ENCODE measurements at regions not wholly inside any gene's neighbourhood (a gene's known extent, or its start where the extent isn't known, plus 50 kb on each side); places are given as distances from the start of the nearest gene placed in this dataset.

DNA sequence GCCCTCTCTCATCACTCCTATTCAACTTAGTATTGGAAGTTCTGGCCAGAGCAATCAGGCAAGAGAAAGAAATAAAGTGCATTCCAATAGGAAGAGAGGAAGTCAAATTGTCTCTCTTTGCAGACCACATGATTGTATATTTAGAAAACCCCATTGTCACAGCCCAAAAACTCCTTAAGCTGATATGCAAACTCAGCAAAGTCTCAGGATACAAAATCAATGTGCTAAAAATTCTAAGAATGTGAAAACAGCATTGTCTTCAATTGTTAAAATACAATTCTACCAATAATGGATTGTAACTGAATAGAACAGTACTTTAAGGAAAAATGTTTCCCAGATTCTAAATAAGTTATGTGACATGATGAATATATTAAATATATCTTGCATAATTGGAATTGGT, 2269.2 kb upstream of the PCDH20 start:
- Histone ChIP-seq H4K20me1 (replicated peaks; ENCODE audit: insufficient read depth) (no peaks in the 10 kb centered on the region), H2AFZ (no peak overlapping the region), H3K9me2 (ENCODE audit: insufficient read depth) (peaks cover 12% of the 10 kb centered on the region), H3K27ac (ENCODE audit: low read depth) (no peak overlapping the region), H3F3A (replicated peaks; ENCODE audit: low read depth) (no peaks in the 10 kb centered on the region), H3K4me1 (ENCODE audit: insufficient read depth) (peaks cover 23% of the 10 kb centered on the region), H3K4me2 (no peak overlapping the region), H3K4me3 (no peak overlapping the region), H3K79me2 (replicated peaks; ENCODE audit: insufficient read depth) (no peaks in the 10 kb centered on the region), H3K27me3 (ENCODE audit: insufficient read depth) (no peaks in the 10 kb centered on the region), H3K36me3 (ENCODE audit: insufficient read depth) (no peaks in the 10 kb centered on the region)
- TF ChIP-seq STAT1 (IDR thresholded peaks at IDR 0.05; ENCODE audit: unreplicated experiment) = no peak
- TF ChIP-seq ZNF331 (CRISPR knock-in tag; IDR thresholded peaks at IDR 0.05; ENCODE audit: low read depth) = no peak
- TF ChIP-seq, protein P1, sequence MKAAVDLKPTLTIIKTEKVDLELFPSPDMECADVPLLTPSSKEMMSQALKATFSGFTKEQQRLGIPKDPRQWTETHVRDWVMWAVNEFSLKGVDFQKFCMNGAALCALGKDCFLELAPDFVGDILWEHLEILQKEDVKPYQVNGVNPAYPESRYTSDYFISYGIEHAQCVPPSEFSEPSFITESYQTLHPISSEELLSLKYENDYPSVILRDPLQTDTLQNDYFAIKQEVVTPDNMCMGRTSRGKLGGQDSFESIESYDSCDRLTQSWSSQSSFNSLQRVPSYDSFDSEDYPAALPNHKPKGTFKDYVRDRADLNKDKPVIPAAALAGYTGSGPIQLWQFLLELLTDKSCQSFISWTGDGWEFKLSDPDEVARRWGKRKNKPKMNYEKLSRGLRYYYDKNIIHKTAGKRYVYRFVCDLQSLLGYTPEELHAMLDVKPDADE (IDR thresholded peaks at IDR 0.05) = no peak
- TF ChIP-seq ZNF114 (CRISPR knock-in tag; IDR thresholded peaks at IDR 0.05) = no peak
- TF ChIP-seq POLR2AphosphoS5 (IDR thresholded peaks at IDR 0.05; ENCODE audit: low read depth) = no peak
- TF ChIP-seq NANOG (IDR thresholded peaks at IDR 0.05; ENCODE audit: borderline replicate concordance) = no peak
- TF ChIP-seq CTCF (conservative IDR thresholded peaks at IDR 0.05; ENCODE audit: low read depth in 2 of 2) = no peak
- TF ChIP-seq, protein P2, sequence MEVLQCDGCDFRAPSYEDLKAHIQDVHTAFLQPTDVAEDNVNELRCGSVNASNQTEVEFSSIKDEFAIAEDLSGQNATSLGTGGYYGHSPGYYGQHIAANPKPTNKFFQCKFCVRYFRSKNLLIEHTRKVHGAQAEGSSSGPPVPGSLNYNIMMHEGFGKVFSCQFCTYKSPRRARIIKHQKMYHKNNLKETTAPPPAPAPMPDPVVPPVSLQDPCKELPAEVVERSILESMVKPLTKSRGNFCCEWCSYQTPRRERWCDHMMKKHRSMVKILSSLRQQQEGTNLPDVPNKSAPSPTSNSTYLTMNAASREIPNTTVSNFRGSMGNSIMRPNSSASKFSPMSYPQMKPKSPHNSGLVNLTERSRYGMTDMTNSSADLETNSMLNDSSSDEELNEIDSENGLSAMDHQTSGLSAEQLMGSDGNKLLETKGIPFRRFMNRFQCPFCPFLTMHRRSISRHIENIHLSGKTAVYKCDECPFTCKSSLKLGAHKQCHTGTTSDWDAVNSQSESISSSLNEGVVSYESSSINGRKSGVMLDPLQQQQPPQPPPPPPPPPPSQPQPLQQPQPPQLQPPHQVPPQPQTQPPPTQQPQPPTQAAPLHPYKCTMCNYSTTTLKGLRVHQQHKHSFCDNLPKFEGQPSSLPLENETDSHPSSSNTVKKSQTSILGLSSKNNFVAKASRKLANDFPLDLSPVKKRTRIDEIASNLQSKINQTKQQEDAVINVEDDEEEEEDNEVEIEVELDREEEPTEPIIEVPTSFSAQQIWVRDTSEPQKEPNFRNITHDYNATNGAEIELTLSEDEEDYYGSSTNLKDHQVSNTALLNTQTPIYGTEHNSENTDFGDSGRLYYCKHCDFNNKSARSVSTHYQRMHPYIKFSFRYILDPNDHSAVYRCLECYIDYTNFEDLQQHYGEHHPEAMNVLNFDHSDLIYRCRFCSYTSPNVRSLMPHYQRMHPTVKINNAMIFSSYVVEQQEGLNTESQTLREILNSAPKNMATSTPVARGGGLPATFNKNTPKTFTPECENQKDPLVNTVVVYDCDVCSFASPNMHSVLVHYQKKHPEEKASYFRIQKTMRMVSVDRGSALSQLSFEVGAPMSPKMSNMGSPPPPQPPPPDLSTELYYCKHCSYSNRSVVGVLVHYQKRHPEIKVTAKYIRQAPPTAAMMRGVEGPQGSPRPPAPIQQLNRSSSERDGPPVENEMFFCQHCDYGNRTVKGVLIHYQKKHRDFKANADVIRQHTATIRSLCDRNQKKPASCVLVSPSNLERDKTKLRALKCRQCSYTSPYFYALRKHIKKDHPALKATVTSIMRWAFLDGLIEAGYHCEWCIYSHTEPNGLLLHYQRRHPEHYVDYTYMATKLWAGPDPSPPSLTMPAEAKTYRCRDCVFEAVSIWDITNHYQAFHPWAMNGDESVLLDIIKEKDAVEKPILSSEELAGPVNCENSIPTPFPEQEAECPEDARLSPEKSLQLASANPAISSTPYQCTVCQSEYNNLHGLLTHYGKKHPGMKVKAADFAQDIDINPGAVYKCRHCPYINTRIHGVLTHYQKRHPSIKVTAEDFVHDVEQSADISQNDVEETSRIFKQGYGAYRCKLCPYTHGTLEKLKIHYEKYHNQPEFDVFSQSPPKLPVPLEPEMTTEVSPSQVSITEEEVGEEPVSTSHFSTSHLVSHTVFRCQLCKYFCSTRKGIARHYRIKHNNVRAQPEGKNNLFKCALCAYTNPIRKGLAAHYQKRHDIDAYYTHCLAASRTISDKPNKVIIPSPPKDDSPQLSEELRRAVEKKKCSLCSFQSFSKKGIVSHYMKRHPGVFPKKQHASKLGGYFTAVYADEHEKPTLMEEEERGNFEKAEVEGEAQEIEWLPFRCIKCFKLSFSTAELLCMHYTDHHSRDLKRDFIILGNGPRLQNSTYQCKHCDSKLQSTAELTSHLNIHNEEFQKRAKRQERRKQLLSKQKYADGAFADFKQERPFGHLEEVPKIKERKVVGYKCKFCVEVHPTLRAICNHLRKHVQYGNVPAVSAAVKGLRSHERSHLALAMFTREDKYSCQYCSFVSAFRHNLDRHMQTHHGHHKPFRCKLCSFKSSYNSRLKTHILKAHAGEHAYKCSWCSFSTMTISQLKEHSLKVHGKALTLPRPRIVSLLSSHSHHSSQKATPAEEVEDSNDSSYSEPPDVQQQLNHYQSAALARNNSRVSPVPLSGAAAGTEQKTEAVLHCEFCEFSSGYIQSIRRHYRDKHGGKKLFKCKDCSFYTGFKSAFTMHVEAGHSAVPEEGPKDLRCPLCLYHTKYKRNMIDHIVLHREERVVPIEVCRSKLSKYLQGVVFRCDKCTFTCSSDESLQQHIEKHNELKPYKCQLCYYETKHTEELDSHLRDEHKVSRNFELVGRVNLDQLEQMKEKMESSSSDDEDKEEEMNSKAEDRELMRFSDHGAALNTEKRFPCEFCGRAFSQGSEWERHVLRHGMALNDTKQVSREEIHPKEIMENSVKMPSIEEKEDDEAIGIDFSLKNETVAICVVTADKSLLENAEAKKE (CRISPR knock-in tag; IDR thresholded peaks at IDR 0.05) = no peak
- TF ChIP-seq EZH2 (IDR thresholded peaks at IDR 0.05; ENCODE audit: low read depth, unreplicated experiment) = no peak
- no peak for TF ChIP-seq EZH2phosphoT487 (IDR thresholded peaks at IDR 0.05; ENCODE audit: unreplicated experiment)
- Mint-ChIP-seq H3K9me3 (peaks cover 21% of the 10 kb centered on the region), H3K36me3 (ENCODE audit: low read depth) (peaks cover 21% of the 10 kb centered on the region), H3K4me1 (peaks cover 14% of the 10 kb centered on the region), H3K27me3 (ENCODE audit: insufficient read depth, low read depth, poor library complexity) (no peaks in the 10 kb centered on the region), H3K4me3 (no peak overlapping the region), H3K27ac (no peak overlapping the region; the same call in 1 of the 2 replicates)
- DNase-seq (ENCODE audit: low spot score) (no peak), ATAC-seq (no peak)

Measured in GM23338 (cell line).